HG03060 (cell line): ENCODE measurements at regions not wholly inside any gene's neighbourhood (a gene's known extent, or its start where the extent isn't known, plus 50 kb on each side); places are given as distances from the start of the nearest gene placed in this dataset.

ENCODE experiments used
- ATAC-seq: cut with Tn5 transposase; IDR thresholded peaks from one replicate; pipeline ENCODE4 v1.9.1; 2021; ENCODE audit warnings: low read depth, moderate number of reproducible peaks; ENCODE audit not compliant: unreplicated experiment

GRCh38 chr4:14079601-14080000 is 452.1 kb upstream of the BOD1L1 start:
- ATAC-seq = no peak

GRCh38 chr4:14083150-14083549 is 455.6 kb upstream of the BOD1L1 start:
- ATAC-seq = no peak

- ATAC-seq = no peak
Measured at GRCh38 chr4:14084598-14084997, 457.1 kb upstream of the BOD1L1 start.

DNA sequence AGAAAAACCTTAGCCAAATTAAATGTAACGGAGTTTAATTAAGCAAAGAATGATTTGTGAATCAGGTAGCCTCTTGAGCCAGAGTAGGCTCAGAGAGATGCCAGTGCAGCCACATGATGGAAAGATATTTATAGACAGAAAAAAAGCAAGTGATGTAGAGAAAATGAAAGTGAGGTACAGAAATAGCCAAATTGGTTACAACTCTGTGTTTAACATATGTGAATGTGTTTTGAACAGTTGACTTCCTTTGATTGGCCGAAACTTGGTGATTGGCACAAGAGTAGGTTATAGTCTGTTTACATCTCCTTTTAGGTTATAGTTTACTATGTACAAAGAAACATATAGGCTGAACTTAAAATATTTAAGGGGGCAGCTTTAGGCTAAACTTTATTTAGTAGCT is 459.9 kb upstream of the BOD1L1 start:
- ATAC-seq = peak; percentile 90

GRCh38 chr4:14087921-14088320 is 460.4 kb upstream of the BOD1L1 start:
- ATAC-seq = no peak

DNA sequence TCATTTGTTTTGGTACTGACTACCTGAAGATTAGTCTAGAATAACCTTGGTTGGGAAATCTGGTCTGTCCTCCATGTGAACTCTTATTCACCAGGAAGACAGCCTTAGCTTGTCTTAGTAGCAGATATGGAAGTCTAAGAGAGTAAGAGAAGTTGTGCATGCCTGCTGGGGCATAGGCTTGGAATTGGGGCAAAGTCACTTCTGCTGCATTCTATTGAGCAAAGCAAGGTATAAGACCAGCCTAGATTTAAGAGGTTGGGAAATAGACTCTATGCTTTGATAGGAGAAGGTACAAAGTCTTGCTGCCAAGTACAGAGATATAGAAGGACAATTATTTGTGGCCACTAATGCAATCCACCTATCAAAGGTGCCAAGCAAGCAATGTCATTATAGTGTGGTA is 464.0 kb upstream of the BOD1L1 start:
- no peak for ATAC-seq

GRCh38 chr4:14091966-14092365 is 464.4 kb upstream of the BOD1L1 start:
- no peak for ATAC-seq

- no peak for ATAC-seq
Measured at GRCh38 chr4:14092741-14093140, 465.2 kb upstream of the BOD1L1 start.

DNA sequence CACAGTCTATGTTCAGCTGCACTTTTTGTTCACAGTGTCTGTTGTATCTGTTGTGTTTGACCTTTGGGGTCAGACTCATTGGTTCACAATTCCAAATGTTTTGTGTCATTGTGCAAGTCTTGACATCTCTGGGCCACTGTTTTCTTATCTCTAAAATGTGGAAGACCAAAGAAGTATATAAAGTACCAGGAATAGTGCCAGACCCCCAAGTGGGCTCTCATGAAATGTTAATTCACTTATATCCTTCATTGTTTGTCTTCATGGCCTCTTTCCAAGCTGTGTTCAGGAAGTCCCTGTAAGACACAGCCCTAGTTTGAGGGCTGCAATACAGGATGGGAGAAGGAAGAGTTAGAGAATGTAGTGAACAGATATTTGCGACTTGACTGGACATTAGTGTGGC is 468.3 kb upstream of the BOD1L1 start:
- no peak for ATAC-seq

DNA sequence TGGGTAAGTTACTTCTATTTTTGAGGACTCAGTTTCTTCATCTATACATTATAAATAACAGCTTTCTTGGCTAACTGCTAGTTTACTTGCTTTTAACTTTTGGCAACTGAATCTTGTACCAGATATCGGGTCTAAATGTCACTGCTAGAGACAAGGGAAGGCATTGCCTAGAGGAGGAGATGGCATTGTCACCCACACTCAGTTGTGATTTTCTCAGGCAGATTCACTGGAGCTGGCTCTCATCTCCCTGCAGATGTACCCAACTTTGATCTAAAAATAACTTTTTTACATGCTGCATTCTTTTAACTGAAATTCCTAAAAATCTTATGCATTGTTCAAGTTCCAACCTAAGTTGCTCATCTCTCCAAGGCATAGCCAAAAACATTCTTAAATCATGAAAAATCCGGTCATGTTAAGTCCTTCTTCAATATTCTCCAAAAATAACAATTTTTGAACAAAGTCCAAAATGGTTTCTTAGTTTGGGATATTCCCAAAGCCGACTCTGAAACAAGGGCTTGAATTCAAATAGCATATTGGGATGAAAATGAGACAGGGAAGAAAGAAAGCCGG is 469.0 kb upstream of the BOD1L1 start:
- ATAC-seq = no peak

GRCh38 chr4:14100349-14100748 is 472.8 kb upstream of the BOD1L1 start:
- ATAC-seq = no peak

GRCh38 chr4:14110407-14110806 is 482.9 kb upstream of the BOD1L1 start:
- no peak for ATAC-seq

DNA sequence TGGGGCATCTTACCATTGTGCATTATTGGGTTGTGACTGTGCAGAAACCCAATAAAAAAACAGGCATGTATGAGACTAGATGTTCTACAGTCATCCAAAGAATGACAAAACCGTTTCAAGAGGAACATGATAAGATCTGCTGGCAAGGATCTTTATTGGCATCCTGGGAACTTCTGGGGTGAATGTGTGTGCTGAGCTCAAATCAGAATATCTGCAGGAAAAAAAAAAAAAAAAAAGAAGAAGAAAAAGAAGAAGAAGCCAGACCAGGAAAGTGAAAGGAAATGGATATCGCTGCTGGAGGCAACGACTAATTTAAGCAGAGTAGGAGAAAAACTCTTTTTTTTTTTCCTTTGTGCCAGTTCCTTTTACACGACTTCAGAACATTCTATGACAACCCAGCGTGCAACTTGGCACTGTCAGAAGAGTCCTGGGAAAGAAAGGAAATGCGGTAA is 484.2 kb upstream of the BOD1L1 start:
- ATAC-seq = no peak

- ATAC-seq = no peak
Measured at GRCh38 chr4:14115106-14115505, 487.6 kb upstream of the BOD1L1 start.

DNA sequence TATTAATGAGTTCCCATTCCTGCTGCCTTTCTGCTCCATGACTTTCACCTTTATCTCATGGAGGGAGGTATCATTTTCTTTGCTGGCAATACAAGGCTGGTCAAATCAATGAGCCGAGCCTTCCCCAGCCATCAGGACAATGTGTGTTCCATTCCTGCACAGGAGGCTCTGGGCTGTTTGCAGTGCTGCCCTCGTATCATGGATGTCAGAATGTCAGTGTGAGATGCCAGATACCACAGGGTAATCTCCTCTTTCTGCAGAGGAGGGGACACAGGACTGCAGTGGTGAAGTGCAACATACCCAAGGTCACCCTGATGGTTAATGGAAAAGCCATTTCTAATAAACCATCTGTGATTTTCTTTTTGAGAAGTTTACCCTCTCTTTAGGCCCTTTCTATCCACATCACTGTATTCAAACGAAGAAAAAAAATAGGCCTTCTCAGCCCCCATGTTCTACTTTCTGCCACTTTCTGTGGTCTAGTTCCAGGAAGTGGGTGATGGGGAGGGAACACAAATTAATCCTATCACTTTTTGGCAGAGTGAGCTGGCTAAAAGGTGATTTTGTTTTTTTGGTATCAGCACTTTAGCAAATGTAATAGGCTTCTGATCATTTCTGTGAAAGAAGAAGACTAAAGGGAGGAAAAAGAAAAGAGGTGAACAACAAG is 490.2 kb upstream of the BOD1L1 start:
- ATAC-seq = no peak

GRCh38 chr4:14124816-14125215 is 497.3 kb upstream of the BOD1L1 start:
- ATAC-seq = no peak

DNA sequence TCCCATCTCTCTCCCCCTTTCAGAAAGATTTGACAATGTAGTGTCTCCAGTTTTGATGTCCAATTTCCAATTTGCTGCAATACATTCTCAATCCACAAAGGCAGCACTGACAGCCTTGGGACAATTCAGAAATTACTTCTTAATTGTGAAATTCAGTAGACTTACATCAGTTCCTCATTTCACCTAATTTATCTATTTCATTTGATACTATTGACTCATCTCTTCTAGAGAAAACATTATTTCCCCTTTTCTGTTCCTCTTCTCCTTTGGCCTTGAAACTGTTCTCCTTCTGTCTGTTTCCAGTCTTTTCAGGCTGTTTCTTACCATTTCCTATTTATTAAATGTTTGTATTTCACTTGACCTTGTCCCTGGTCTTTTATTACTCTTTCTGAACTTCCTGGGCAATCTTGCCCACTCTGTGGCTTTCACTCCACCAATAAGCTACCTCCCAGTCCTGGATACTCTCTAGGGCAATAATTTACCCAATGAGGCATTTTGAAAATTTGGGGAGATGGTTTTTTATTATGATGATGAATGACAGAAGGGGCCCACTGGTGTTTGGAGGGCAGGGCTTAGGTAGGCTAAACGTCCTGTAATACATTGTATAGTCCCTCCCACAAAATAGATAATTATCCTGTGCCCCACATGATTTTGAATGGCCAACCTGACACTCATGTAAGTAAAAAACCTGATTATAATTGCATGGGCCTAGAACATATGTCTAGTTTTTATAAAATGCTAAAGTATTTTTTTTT is 498.0 kb upstream of the BOD1L1 start:
- peak; percentile 94 for ATAC-seq

GRCh38 chr4:14130551-14130950 is 503.0 kb upstream of the BOD1L1 start:
- no peak for ATAC-seq

GRCh38 chr4:14131335-14131734 is 503.8 kb upstream of the BOD1L1 start:
- ATAC-seq = no peak

DNA sequence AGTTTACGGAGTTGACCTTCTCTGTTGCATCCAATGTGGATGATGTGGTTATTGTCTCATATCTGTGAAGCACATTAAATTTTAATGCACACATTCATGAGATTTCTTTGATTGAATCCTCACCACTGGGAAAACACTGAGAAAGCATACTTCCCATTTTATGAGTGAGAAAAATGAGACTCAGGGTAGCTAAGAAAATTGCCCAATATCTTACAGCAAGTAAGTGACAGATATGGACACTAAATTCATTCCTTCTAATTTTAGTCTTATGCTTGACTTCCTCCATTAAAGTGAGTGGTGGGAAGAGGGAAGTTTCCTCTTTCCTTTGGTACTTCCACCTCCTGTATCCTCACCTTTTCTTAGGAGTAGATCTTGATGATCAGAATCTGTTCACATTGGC is 504.8 kb upstream of the BOD1L1 start:
- ATAC-seq = no peak

- ATAC-seq = no peak
Measured at GRCh38 chr4:14138106-14138505, 510.6 kb upstream of the BOD1L1 start.

GRCh38 chr4:14143892-14144291 is 516.4 kb upstream of the BOD1L1 start:
- ATAC-seq = no peak
